CD4-positive, alpha-beta T cell (primary cell): ENCODE measurements at regions not wholly inside any gene's neighbourhood (a gene's known extent, or its start where the extent isn't known, plus 50 kb on each side); places are given as distances from the start of the nearest gene placed in this dataset.
A peak's percentile ranks its signal among the peaks of the same experiment; 100 is the strongest.

Experiments used
- ATAC-seq: fragments of 200-7000 bp; cut with Tn5 transposase; one replicate; pipeline ENCODE4 v1.10.0; 2022; ENCODE audit warnings: mild to moderate bottlenecking; ENCODE audit not compliant: poor library complexity
- CTCF ChIA-PET: fragments of 350-600 bp; sonication (Branson Sonifier 250); formaldehyde crosslinking; loops from one replicate; lab custom pipeline; 2021; ENCODE audit warnings: antibody characterized with exemption, inconsistent platforms; lab: Charles Lee
- POLR2A ChIA-PET: fragments of 350-600 bp; sonication (Branson Sonifier 250); formaldehyde crosslinking; loops from one replicate; lab custom pipeline; 2021; ENCODE audit warnings: antibody characterized with exemption, inconsistent platforms; lab: Charles Lee
- DNase-seq, 14 experiments: peaks; one replicate each; pipeline ENCODE4 v3.0.0-alpha.2; 2013 to 2020; ENCODE audit warnings: mixed read lengths in 2 of 14
- H3K27ac ChIP-seq, 2 donors: one replicate each; pipeline versions ENCODE4 v1.5.1 to v1.7.0; 2013; ENCODE audit warnings: low read length in 2 of 2, low read depth in 1 of 2, mild to moderate bottlenecking in 1 of 2
- H3K27me3 ChIP-seq, 2 experiments: 1 replicate in 1 of 2; 2 replicates in 1 of 2; pipeline versions ENCODE4 v1.6.1 to v1.7.0; 2013; ENCODE audit warnings: low read length in 2 of 2, control low read depth in 1 of 2, mild to moderate bottlenecking in 1 of 2, moderate library complexity in 1 of 2; ENCODE audit not compliant: insufficient read depth in 2 of 2, control insufficient read depth in 1 of 2
- H3K36me3 ChIP-seq: one replicate; pipeline ENCODE4 v1.6.1; 2013; ENCODE audit warnings: low read length, control low read depth; ENCODE audit not compliant: insufficient read depth
- H3K4me1 ChIP-seq: one replicate; pipeline ENCODE4 v1.6.1; 2013; ENCODE audit warnings: low read length, control low read depth; ENCODE audit not compliant: insufficient read depth
- H3K4me3 ChIP-seq: one replicate; pipeline ENCODE4 v1.5.1; 2013; ENCODE audit warnings: mild to moderate bottlenecking, low read length, moderate library complexity
- H3K9me3 ChIP-seq, 2 experiments: 1 replicate in 1 of 2; 2 replicates in 1 of 2; pipeline versions ENCODE4 v1.6.1 to v1.7.0; 2013; ENCODE audit warnings: low read length in 2 of 2, mild to moderate bottlenecking in 2 of 2, control low read depth in 1 of 2, moderate library complexity in 1 of 2; ENCODE audit not compliant: control insufficient read depth in 1 of 2, insufficient read depth in 1 of 2
- H3K27ac Mint-ChIP-seq: one replicate; pipeline ENCODE4 v1.8.0; 2020; ENCODE audit warnings: mixed read lengths
- H3K27me3 Mint-ChIP-seq: one replicate; pipeline ENCODE4 v1.8.0; 2021; ENCODE audit warnings: mixed read lengths
- H3K36me3 Mint-ChIP-seq: one replicate; pipeline ENCODE4 v1.8.0; 2021; ENCODE audit warnings: low read depth, mixed read lengths
- H3K4me1 Mint-ChIP-seq: one replicate; pipeline ENCODE4 v1.8.0; 2021; ENCODE audit warnings: low read depth, mixed read lengths
- H3K4me3 Mint-ChIP-seq: one replicate; pipeline ENCODE4 v1.8.0; 2020; ENCODE audit warnings: mild to moderate bottlenecking, mixed read lengths
- H3K9me3 Mint-ChIP-seq: one replicate; pipeline ENCODE4 v1.8.0; 2020; ENCODE audit warnings: mixed read lengths
- intact Hi-C, 2 experiments: fragments of 100-400 bp; cut with DNase I in 1 of 2; cut with micrococcal nuclease in 1 of 2; formaldehyde crosslinking; loops; one replicate each; pipeline versions ENCODE4 v1.15.1 to v1.9.0; 2023 to 2025; cut with DNase I, micrococcal nuclease
- TF ChIP-seq, protein P1 (sequence below): fragments of 200-600 bp; IDR thresholded peaks from one replicate; pipeline ENCODE4 v1.8.0; 2022; ENCODE audit warnings: antibody characterized with exemption, mild to moderate bottlenecking

DNA sequence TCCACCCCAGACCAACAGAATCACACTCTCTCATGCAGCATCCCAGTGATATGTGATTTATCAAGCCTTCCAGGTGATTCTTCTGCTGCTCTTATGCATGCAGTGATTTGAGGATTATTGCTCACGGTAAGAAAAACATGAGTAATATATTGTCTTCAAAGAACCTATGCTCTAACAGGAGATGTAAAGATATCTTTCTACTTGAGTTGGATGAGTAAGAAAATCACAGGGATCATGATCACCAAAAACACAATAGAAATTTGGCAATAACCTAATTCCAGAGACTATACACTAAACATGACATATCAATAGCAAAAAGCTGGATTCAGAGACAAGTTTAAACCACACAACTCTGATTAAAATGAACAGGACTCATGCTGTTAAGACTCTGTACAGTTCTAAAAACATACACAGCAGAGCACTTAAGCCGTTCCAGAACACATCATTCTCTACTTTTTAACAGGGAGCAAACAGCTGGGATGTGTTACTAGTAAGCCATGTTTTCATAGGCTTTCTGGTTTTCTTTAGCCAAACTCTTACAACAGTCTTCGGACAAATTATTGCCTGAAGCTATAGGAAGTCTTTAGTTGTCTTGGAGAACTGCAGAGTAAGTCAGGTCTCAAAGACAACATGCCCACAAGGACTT, 568.6 kb downstream of the HAO1 start:
- Histone ChIP-seq H3K4me3 (no peak overlapping the region), H3K4me1 (no peaks in the 10 kb centered on the region), H3K9me3 (peaks cover 0 to 3% of the 10 kb centered on the region in 2 experiments), H3K27me3 (no peaks in the 10 kb centered on the region), H3K27ac (no peak overlapping the region), H3K36me3 (no peaks in the 10 kb centered on the region)
- Mint-ChIP-seq H3K36me3 (no peaks in the 10 kb centered on the region), H3K9me3 (peaks cover 2% of the 10 kb centered on the region), H3K27me3 (no peaks in the 10 kb centered on the region), H3K4me1 (no peaks in the 10 kb centered on the region), H3K27ac (no peak overlapping the region), H3K4me3 (no peak overlapping the region)
- CTCF ChIA-PET, result no interaction called here
- DNase-seq (no peak), ATAC-seq (no peak)
- POLR2A ChIA-PET, result no interaction called here
- TF ChIP-seq, protein P1, sequence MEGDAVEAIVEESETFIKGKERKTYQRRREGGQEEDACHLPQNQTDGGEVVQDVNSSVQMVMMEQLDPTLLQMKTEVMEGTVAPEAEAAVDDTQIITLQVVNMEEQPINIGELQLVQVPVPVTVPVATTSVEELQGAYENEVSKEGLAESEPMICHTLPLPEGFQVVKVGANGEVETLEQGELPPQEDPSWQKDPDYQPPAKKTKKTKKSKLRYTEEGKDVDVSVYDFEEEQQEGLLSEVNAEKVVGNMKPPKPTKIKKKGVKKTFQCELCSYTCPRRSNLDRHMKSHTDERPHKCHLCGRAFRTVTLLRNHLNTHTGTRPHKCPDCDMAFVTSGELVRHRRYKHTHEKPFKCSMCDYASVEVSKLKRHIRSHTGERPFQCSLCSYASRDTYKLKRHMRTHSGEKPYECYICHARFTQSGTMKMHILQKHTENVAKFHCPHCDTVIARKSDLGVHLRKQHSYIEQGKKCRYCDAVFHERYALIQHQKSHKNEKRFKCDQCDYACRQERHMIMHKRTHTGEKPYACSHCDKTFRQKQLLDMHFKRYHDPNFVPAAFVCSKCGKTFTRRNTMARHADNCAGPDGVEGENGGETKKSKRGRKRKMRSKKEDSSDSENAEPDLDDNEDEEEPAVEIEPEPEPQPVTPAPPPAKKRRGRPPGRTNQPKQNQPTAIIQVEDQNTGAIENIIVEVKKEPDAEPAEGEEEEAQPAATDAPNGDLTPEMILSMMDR, result no peak
- intact Hi-C loops, result no loop called here

DNA sequence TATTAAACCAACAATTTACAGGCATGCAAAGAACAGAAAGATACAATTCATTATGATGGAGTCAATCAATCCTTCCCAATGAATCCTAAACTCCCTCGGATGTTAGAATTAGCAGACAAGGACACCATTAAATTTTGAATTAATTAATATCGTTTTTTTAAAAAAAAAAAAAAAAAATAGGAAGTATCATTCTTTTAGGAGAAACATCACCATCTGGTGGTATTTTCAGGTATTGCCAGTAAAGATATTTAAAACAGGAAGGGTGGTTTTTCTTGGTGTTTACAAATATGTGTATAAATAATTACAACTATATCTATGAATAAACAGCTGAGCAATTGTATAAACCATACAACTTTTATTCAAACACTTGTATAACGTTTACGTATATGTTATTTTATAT, 564.4 kb downstream of the HAO1 start:
- DNase-seq (peak in 3 of 14 experiments; percentile 1 to 6 (median 5)), ATAC-seq (no peak)
- POLR2A ChIA-PET, result no interaction called here
- Mint-ChIP-seq H3K36me3 (no peaks in the 10 kb centered on the region), H3K27me3 (no peaks in the 10 kb centered on the region), H3K4me1 (no peaks in the 10 kb centered on the region), H3K27ac (no peak overlapping the region), H3K4me3 (no peak overlapping the region), H3K9me3 (no peaks in the 10 kb centered on the region)
- intact Hi-C loops, result loop anchor here in 1 of 2 experiments (5.0 kb wide), 1 partner anchor 1234 kb away; no protein-coding TSS in a partner anchor
- Histone ChIP-seq H3K9me3 (no peaks in the 10 kb centered on the region), H3K27me3 (no peaks in the 10 kb centered on the region), H3K4me3 (no peak overlapping the region), H3K36me3 (no peaks in the 10 kb centered on the region), H3K27ac (no peak overlapping the region), H3K4me1 (no peaks in the 10 kb centered on the region)
- TF ChIP-seq, protein P1, result no peak
- CTCF ChIA-PET, result no interaction called here

DNA sequence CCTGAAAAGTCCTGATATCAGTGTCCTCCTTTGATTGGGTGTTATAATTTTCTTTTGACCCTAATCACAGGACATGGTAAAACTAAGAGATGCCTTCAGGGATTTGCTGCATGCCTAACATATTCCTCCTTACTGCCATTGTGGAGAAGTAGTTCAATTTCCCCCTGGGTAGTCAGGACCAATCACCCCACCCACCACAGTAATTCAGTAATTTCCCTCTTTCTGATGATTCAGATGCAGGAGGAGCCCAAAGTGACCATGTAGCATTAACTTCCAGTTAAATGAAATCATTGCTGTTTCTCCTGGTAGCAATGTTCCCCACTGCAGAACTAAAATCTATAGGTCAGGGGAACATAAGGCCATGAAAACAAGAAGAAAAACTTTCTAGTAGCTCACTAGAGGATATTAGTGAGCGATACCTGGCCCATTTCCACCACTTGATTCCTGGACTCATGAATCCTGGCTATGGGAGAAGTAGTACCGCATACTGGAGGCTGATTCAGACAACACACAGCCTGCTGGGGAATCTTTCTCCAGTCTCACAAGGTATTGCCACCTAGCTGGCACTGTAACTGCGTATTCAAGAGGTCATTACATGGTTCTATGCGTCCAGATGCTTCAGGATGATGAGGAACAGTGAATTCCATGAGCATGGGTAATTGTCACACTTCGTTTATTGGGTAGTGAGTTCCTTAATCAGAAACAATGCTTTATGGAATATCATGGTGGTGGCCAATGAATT, 561.2 kb downstream of the HAO1 start:
- Histone ChIP-seq H3K4me1 (no peaks in the 10 kb centered on the region), H3K9me3 (no peaks in the 10 kb centered on the region), H3K4me3 (no peak overlapping the region), H3K36me3 (no peaks in the 10 kb centered on the region), H3K27ac (no peak overlapping the region), H3K27me3 (no peaks in the 10 kb centered on the region)
- Mint-ChIP-seq H3K4me1 (no peaks in the 10 kb centered on the region), H3K36me3 (no peaks in the 10 kb centered on the region), H3K9me3 (no peaks in the 10 kb centered on the region), H3K4me3 (no peak overlapping the region), H3K27me3 (no peaks in the 10 kb centered on the region), H3K27ac (no peak overlapping the region)
- ATAC-seq (no peak), DNase-seq (no peak)
- intact Hi-C loops, result loop anchor here in 1 of 2 experiments (5.0 kb wide), 1 partner anchor 1237 kb away; no protein-coding TSS in a partner anchor
- POLR2A ChIA-PET, result no interaction called here
- TF ChIP-seq, protein P1, result no peak
- CTCF ChIA-PET, result no interaction called here
